Ishikawa (cell line): ENCODE measurements at regions not wholly inside any gene's neighbourhood (a gene's known extent, or its start where the extent isn't known, plus 50 kb on each side); places are given as distances from the start of the nearest gene placed in this dataset.

Source experiments
- CEBPB ChIP-seq: IDR thresholded peaks from 2 replicates; pipeline ENCODE4 v1.6.1; 2012
- CREB1 ChIP-seq: IDR thresholded peaks from 2 replicates; pipeline ENCODE4 v1.6.1; 2012; ENCODE audit warnings: low read depth
- EGR1 ChIP-seq: IDR thresholded peaks from 2 replicates; pipeline ENCODE4 v1.6.1; 2012
- EP300 ChIP-seq: IDR thresholded peaks from 2 replicates; pipeline ENCODE4 v1.6.1; 2012; ENCODE audit warnings: borderline replicate concordance
- FOXM1 ChIP-seq: IDR thresholded peaks from 2 replicates; pipeline ENCODE4 v1.6.1; 2012; ENCODE audit warnings: low read depth, borderline replicate concordance
- NFIC ChIP-seq: IDR thresholded peaks from 2 replicates; pipeline ENCODE4 v1.6.1; 2012
- RAD21 ChIP-seq: IDR thresholded peaks from 2 replicates; pipeline ENCODE4 v1.6.1; 2012; ENCODE audit warnings: low read depth
- TAF1 ChIP-seq: IDR thresholded peaks from 2 replicates; pipeline ENCODE4 v1.6.1; 2012; ENCODE audit warnings: low read depth, mild to moderate bottlenecking
- TCF12 ChIP-seq: IDR thresholded peaks from 2 replicates; pipeline ENCODE4 v1.6.1; 2012; ENCODE audit warnings: low read depth
- TEAD4 ChIP-seq: IDR thresholded peaks from 2 replicates; pipeline ENCODE4 v1.6.1; 2012
- YY1 ChIP-seq: IDR thresholded peaks from 2 replicates; pipeline ENCODE4 v1.6.1; 2012; ENCODE audit warnings: low read depth
- ZBTB7A ChIP-seq: IDR thresholded peaks from 2 replicates; pipeline ENCODE4 v1.6.1; 2012; ENCODE audit warnings: low read depth
- TF ChIP-seq, protein P1 (sequence below): IDR thresholded peaks from 2 replicates; pipeline ENCODE4 v1.6.1; 2012; ENCODE audit warnings: low read depth, mild to moderate bottlenecking
- TF ChIP-seq, protein P2 (sequence below): IDR thresholded peaks from 2 replicates; pipeline ENCODE4 v1.6.1; 2012
- TF ChIP-seq, protein P3 (sequence below): IDR thresholded peaks from 2 replicates; pipeline ENCODE4 v1.6.1; 2012

DNA sequence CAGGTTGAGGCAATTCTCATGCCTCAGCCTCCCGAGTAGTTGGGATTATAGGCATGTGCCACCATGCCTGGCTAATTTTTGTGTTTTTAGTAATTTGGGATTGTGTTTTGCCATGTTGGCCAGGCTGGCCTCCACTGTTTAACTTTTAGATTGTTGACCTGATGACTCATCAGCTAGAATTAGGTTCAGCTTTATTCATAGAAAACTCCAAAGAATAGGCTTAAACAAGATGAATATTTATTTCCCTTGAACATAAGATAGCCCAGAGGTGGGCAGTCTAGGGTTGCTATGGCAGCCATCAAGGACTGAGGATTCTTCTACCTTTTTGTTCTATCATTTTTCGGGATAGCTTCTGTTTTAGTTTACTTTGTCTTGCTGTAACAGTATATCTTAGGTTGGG lies 99.6 kb upstream of the SELENOK start:
- TF ChIP-seq NFIC (no peak), TCF12 (no peak), TAF1 (no peak)
- TF ChIP-seq, protein P1, sequence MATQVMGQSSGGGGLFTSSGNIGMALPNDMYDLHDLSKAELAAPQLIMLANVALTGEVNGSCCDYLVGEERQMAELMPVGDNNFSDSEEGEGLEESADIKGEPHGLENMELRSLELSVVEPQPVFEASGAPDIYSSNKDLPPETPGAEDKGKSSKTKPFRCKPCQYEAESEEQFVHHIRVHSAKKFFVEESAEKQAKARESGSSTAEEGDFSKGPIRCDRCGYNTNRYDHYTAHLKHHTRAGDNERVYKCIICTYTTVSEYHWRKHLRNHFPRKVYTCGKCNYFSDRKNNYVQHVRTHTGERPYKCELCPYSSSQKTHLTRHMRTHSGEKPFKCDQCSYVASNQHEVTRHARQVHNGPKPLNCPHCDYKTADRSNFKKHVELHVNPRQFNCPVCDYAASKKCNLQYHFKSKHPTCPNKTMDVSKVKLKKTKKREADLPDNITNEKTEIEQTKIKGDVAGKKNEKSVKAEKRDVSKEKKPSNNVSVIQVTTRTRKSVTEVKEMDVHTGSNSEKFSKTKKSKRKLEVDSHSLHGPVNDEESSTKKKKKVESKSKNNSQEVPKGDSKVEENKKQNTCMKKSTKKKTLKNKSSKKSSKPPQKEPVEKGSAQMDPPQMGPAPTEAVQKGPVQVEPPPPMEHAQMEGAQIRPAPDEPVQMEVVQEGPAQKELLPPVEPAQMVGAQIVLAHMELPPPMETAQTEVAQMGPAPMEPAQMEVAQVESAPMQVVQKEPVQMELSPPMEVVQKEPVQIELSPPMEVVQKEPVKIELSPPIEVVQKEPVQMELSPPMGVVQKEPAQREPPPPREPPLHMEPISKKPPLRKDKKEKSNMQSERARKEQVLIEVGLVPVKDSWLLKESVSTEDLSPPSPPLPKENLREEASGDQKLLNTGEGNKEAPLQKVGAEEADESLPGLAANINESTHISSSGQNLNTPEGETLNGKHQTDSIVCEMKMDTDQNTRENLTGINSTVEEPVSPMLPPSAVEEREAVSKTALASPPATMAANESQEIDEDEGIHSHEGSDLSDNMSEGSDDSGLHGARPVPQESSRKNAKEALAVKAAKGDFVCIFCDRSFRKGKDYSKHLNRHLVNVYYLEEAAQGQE, result no peak
- TF ChIP-seq, protein P2, sequence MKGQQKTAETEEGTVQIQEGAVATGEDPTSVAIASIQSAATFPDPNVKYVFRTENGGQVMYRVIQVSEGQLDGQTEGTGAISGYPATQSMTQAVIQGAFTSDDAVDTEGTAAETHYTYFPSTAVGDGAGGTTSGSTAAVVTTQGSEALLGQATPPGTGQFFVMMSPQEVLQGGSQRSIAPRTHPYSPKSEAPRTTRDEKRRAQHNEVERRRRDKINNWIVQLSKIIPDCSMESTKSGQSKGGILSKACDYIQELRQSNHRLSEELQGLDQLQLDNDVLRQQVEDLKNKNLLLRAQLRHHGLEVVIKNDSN, result no peak

DNA sequence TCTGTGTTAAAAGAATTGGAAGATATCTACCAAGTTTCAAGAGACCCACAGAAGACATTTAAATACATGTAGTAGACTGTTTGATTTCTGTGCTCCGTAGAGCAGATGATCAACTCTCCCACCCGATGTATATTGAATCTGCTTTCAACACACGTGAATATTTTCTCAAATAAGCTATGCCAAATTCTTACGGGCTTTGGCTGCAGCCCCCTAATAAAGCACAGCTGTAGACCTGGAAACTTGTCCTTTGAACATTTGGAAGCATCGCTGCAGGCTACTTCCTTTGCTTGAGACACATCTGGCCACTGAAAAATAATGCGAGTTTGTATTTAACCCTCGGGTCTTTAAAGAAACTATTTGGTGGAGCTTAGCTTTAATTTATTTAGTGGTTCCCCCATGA lies 98.3 kb upstream of the SELENOK start:
- no peak for TF ChIP-seq CREB1
- no peak for TF ChIP-seq TAF1
- no peak for TF ChIP-seq NFIC
- TF ChIP-seq TCF12, result no peak
- TF ChIP-seq YY1, result no peak
- TF ChIP-seq CEBPB, result no peak
- TF ChIP-seq, protein P3, sequence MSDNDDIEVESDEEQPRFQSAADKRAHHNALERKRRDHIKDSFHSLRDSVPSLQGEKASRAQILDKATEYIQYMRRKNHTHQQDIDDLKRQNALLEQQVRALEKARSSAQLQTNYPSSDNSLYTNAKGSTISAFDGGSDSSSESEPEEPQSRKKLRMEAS, result no peak
- no peak for TF ChIP-seq EP300

DNA sequence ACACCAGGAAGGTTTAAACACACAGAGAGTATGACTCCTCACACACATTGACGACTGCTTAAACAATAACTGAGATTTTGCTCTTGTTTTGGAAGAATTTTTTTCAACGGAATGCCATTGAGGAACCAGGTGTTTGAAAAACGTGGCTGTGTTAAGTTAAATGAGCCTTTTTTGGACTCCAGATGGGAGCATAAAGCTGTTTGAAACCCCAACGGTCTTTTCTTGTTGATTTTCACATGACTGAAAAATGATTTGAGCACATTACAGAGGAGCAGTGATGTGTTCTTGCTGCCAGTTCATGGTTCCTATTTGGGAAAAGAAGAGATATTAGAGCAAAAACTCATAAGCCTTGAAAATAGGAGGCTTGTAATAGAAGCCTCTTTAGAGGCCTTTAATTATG lies 97.8 kb upstream of the SELENOK start:
- TF ChIP-seq TAF1, result no peak
- no peak for TF ChIP-seq EGR1
- TF ChIP-seq FOXM1, result no peak

DNA sequence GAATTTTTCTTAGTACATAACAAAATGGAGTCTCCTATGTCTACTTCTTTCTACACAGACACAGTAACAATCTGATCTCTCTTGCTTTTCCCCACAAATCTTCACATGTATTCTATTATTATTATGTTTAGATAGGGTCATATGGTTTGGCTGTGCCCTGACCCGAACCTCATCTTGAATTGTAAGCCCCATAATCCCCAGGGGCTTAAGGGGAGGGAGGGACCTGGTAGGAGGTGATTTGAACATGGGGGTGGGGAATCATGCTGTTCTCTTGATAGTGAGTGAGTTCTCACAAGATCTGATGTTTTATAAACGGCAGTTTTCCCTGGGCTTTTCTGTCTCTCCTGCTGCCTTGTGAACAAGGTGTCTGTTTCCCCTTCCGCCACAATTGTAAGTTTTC lies 86.7 kb upstream of the SELENOK start:
- no peak for TF ChIP-seq YY1
- TF ChIP-seq, protein P2, result no peak
- TF ChIP-seq NFIC, result no peak

DNA sequence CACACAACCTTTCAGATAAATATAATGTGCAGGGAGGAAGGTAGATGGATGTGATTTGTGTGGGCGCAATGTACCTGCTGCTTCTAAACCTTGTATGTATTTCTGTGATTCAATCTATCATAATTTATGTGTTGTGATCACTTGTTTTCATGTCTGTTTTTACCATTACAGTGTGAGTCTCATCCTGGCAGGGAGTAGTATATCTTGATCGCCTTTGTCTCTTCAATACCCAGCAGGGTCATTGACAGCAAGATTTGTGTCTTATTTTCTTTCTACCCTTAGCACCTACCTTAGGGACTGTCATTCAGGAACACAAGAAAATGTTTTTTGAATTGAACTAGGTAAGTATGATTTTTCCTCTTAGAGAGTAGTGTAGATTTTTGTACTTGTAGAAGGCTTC lies 83.7 kb upstream of the SELENOK start:
- TF ChIP-seq CEBPB (no peak), RAD21 (no peak), TEAD4 (no peak), TAF1 (no peak), YY1 (no peak), NFIC (no peak), FOXM1 (no peak), TCF12 (no peak)
- TF ChIP-seq, protein P2, result no peak

DNA sequence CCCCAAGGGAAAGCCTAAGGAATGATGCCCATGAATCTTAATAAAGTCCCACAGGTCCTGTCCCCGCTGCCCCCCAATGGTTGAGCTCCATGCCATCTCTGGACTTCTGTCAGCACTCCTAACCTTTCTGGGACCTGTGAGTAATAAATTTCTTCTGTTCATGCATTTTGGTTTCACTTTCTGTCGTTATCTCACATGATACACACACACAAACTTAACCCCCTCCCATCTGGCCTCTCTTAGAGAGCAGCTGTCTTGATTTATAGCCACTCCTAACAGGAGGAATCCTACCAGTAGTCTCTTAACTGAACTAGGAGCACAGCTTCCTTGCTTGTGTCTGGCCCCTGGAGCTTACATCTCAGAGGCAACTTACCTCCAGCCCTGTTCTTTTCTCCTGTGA lies 82.7 kb upstream of the SELENOK start:
- TF ChIP-seq TAF1 (no peak), NFIC (no peak), EGR1 (no peak), TEAD4 (no peak), FOXM1 (no peak), RAD21 (no peak), YY1 (no peak)
- TF ChIP-seq, protein P3, result no peak

DNA sequence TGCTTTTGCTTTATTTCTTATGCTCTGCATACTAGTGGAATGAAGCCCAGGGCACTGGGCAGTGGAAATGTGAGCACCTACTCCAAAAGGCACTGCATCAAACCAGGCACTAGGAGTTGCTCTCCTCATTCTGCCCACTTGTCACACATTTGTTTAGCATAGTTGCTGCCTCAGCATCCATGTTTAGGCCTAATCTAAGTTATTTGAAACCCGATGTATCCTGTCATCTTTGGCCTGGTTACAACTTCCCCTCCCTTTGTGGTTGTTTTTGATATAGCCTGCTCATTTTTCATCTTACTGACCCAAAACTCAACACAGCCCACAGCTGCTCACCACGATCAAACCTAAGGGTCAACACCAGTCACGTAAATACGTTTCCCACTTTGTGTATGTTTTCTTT lies 82.2 kb upstream of the SELENOK start:
- TF ChIP-seq CREB1 (no peak), EP300 (no peak), YY1 (no peak), TCF12 (no peak), TAF1 (no peak), FOXM1 (no peak), ZBTB7A (no peak), EGR1 (no peak), RAD21 (no peak), CEBPB (no peak), NFIC (no peak)
- TF ChIP-seq, protein P1, result no peak
- TF ChIP-seq, protein P3, result no peak
